Glutamatergic neuron (in vitro differentiated cells): ENCODE measurements at regions not wholly inside any gene's neighbourhood (a gene's known extent, or its start where the extent isn't known, plus 50 kb on each side); places are given as distances from the start of the nearest gene placed in this dataset.
"Not testable (repeated sequence)": the region's sequence is repeated elsewhere in the genome, so short reads cannot be mapped to it uniquely, and the experiment has no call there.

Source experiments
- DNase-seq: peaks from one replicate; pipeline ENCODE4 v3.0.0; 2022
- H3K27ac Mint-ChIP-seq: one replicate; pipeline ENCODE4 v1.8.0; 2020; ENCODE audit warnings: mild to moderate bottlenecking, mixed read lengths, inconsistent platforms; ENCODE audit not compliant: unreplicated experiment
- H3K27me3 Mint-ChIP-seq: one replicate; pipeline ENCODE4 v1.8.0; 2020; ENCODE audit warnings: mild to moderate bottlenecking, moderate library complexity, mixed read lengths, inconsistent platforms; ENCODE audit not compliant: unreplicated experiment
- H3K36me3 Mint-ChIP-seq: one replicate; pipeline ENCODE4 v1.8.0; 2020; ENCODE audit warnings: mild to moderate bottlenecking, mixed read lengths, inconsistent platforms; ENCODE audit not compliant: unreplicated experiment
- H3K4me1 Mint-ChIP-seq: one replicate; pipeline ENCODE4 v1.8.0; 2020; ENCODE audit warnings: mild to moderate bottlenecking, low read depth, mixed read lengths, inconsistent platforms; ENCODE audit not compliant: unreplicated experiment
- H3K4me3 Mint-ChIP-seq: one replicate; pipeline ENCODE4 v1.8.0; 2020; ENCODE audit warnings: mild to moderate bottlenecking, mixed read lengths, inconsistent platforms; ENCODE audit not compliant: unreplicated experiment
- H3K9me3 Mint-ChIP-seq: one replicate; pipeline ENCODE4 v1.8.0; 2020; ENCODE audit warnings: mild to moderate bottlenecking, moderate library complexity, mixed read lengths, inconsistent platforms; ENCODE audit not compliant: unreplicated experiment
- TF ChIP-seq, protein P1 (sequence below): fragments of 200-600 bp; sonication (generic); IDR thresholded peaks from one replicate; pipeline ENCODE4 v1.5.0; 2021; ENCODE audit not compliant: partially characterized antibody, unreplicated experiment

DNA sequence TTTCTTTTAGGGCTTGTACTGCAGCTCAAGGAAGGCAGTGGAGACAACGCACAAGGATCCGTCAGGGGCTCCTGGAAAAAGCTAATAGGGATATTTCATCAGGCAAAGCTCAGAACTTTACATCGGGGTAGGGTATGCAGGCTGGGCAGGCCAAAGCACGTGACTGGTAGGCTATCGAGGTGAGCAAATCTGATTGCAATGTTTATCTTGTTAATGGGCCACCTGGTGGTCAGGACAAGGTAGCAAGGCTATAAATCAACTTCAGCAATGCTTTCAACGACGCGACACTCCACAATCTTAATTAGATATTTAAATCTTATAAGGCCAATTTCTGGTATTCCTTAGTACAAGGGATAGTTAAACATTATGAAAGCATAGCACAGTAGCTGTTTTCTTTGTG lies 1302.8 kb upstream of the EYS start:
- TF ChIP-seq, protein P1, sequence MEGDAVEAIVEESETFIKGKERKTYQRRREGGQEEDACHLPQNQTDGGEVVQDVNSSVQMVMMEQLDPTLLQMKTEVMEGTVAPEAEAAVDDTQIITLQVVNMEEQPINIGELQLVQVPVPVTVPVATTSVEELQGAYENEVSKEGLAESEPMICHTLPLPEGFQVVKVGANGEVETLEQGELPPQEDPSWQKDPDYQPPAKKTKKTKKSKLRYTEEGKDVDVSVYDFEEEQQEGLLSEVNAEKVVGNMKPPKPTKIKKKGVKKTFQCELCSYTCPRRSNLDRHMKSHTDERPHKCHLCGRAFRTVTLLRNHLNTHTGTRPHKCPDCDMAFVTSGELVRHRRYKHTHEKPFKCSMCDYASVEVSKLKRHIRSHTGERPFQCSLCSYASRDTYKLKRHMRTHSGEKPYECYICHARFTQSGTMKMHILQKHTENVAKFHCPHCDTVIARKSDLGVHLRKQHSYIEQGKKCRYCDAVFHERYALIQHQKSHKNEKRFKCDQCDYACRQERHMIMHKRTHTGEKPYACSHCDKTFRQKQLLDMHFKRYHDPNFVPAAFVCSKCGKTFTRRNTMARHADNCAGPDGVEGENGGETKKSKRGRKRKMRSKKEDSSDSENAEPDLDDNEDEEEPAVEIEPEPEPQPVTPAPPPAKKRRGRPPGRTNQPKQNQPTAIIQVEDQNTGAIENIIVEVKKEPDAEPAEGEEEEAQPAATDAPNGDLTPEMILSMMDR: peak; percentile 57
- no peaks in the 10 kb centered on the region for H3K4me1 Mint-ChIP-seq
- no peak for DNase-seq
- no peaks in the 10 kb centered on the region for H3K27me3 Mint-ChIP-seq
- H3K4me3 Mint-ChIP-seq: no peak overlapping the region
- H3K36me3 Mint-ChIP-seq: no peaks in the 10 kb centered on the region
- H3K9me3 Mint-ChIP-seq: no peaks in the 10 kb centered on the region
- no peak overlapping the region for H3K27ac Mint-ChIP-seq

DNA sequence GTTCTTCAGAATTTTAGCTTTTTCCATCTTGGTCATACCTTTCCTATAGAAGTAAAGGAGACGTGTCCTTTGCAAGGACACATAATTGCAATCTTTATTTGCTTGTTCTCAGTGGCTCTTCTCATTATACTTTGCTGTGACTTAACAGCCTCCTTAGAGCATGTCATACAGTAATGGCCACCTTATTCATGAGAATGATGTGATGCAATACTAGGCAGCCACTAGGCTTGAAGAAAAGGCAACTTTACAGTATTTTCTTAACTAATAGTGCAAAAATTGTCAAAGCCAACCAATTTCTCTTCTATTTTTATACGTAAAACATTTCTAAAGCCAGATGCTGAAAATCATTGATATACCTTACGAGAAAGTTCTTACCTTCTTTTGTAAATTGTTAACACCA lies 1296.8 kb upstream of the EYS start:
- Mint-ChIP-seq H3K4me3 (no peak overlapping the region), H3K4me1 (no peaks in the 10 kb centered on the region), H3K27me3 (no peaks in the 10 kb centered on the region), H3K36me3 (no peaks in the 10 kb centered on the region), H3K27ac (no peak overlapping the region), H3K9me3 (no peaks in the 10 kb centered on the region)
- TF ChIP-seq, protein P1: no peak
- DNase-seq: no peak

DNA sequence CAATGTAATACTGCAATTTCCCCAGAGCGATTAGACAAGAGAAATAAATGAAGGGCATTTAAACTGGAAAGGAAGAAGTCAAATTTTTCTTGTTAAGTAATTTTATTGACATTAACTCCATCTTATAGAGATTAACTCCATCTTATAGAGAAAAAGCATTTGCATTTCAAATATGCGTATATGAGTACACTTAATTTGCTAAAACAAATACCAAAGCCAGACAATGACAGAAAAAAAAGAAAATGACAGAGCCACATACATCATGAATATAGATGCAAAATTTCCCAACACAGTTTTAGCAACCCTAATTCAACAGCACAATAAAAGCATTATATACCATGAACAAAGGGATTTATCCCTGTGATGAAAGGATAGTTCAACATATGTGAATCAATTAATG lies 1293.1 kb upstream of the EYS start:
- Mint-ChIP-seq H3K27ac (no peak overlapping the region), H3K9me3 (peaks cover 2% of the 10 kb centered on the region)
- TF ChIP-seq, protein P1: no peak

DNA sequence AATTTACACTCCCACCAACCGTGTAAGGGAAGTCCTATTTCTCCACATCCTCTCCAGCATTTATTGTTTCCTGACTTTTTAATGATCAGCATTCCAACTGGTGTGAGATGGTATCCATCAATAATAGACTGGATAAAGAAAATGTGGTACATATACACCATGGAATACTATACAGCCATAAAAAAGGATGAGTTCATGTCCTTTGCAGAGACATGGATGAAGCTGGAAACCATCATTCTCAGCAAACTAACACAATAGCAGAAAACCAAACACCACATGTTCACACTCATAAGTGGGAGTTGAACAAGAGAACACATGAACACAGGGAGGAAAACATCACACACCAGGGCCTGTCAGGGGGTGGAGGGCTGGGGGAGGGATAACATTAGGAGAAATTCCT lies 1290.6 kb upstream of the EYS start:
- H3K27me3 Mint-ChIP-seq, DNase-seq, H3K9me3 Mint-ChIP-seq: not testable (repeated sequence)

More for the DNA sequence above, 1293.1 kb upstream of the EYS start:
- Mint-ChIP-seq H3K4me1 (no peaks in the 10 kb centered on the region), H3K27me3 (no peaks in the 10 kb centered on the region), H3K36me3 (no peaks in the 10 kb centered on the region), H3K4me3 (no peak overlapping the region)
- no peak for DNase-seq

DNA sequence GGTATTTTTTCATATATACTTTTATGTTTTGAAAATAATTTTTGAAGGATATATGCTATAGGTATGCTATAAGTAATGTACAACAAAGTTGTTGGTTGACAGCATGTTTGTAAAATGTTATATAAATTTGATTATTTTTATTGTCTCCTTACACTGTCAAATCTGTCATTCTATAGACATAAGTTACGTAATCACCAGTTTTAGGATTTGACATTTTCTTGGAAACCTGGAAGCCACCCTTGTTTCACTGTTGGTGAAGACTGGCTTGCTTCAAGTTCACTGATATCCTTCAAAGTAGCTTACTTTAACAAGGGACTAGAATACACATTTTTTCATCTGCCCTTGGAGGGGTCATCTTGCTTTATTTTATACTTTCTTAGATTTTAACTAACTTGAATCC lies 1288.6 kb upstream of the EYS start:
- H3K9me3 Mint-ChIP-seq: peaks cover 2% of the 10 kb centered on the region
- TF ChIP-seq, protein P1: no peak
- no peaks in the 10 kb centered on the region for H3K36me3 Mint-ChIP-seq

More for the DNA sequence above, 1290.6 kb upstream of the EYS start:
- not testable (repeated sequence) for H3K27ac Mint-ChIP-seq, H3K4me1 Mint-ChIP-seq, H3K4me3 Mint-ChIP-seq, H3K36me3 Mint-ChIP-seq

DNA sequence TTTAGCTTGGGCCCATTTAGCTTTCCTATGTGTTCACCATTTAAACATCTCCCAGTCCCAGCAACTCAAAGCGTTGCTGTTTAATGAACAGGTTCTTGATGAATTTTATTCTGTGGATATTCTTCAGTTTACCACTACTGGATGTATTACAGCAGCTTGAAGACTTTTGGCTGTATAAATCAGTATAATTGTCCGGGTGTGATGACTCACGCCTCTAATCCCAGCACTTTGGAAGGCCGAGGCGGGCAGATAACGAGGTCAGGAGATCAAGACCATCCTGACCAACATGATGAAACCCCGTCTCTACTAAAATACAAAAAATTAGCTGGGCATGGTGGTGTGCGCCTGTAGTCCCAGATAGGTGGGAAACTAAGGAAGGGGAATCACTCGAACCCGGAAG lies 1286.7 kb upstream of the EYS start:
- not testable (repeated sequence) for H3K36me3 Mint-ChIP-seq, H3K9me3 Mint-ChIP-seq, DNase-seq, H3K4me1 Mint-ChIP-seq, H3K27ac Mint-ChIP-seq, H3K4me3 Mint-ChIP-seq, H3K27me3 Mint-ChIP-seq

More for the DNA sequence above, 1288.6 kb upstream of the EYS start:
- no peaks in the 10 kb centered on the region for H3K27me3 Mint-ChIP-seq
- H3K27ac Mint-ChIP-seq: no peak overlapping the region
- DNase-seq: no peak
- no peak overlapping the region for H3K4me3 Mint-ChIP-seq
- H3K4me1 Mint-ChIP-seq: no peaks in the 10 kb centered on the region
